Pulmonary artery endothelial cell (primary cell): ENCODE measurements at regions not wholly inside any gene's neighbourhood (a gene's known extent, or its start where the extent isn't known, plus 50 kb on each side); places are given as distances from the start of the nearest gene placed in this dataset.
"Not testable (repeated sequence)": the region's sequence is repeated elsewhere in the genome, so short reads cannot be mapped to it uniquely, and the experiment has no call there.

ENCODE experiments used
- DNase-seq: peaks from one replicate; pipeline ENCODE4 v3.0.0-alpha.2; 2011; ENCODE audit warnings: low read depth, low spot score

DNA sequence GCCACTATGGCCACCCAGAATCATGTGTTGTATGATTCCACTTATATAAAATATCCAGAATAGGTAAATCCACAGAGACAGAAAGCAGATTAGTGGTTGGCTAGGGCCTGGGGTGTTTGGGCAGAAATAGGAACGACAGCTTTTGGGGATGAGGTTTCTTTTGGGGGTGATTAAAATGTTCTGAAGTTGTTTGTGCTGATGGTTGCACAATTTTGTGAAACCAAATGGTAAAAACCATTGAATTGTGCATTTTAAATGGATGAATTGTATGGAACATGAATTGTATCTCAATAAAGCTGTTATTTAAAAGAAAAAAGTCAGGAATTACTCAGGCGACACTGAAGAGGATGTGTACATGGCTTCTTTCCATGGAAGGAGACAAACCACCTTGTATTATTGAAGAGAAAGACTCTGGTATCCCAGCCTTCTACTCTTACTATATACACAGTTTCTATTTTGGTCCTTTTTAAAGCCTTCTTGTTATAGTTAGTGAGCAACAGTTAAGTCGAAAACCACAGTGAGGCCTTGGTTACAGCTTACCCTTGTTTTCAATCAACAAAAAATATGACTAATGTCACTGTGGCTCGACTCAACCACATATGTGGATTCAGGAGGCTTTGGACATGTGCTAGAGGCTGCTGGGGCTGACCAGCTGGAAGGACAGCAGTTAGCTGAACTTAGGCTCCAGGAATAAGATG lies 57.1 kb upstream of the KMT2E start:
- DNase-seq = no peak

DNA sequence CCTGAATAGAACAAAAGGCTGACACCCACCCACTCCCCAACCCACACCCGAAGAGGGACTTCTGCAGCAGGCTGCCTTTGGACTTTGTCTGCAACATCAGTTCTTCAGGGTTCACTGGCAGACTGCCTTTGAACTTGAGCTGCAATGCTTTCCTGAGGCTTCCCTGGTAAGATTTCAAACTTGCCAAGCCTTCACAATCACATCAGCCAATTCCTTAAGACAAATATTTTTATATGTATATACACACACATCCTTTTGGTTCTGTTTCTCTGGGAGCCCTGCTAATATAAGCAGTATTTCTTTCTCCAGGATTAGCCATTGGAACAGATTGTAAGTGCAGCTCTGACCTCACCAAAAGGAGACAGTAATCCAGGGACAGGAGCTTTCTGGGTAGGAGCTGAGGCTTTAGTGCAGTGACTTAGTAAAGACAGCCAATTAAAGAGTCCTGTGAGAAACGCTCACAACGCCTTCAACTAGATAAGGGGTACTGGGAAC lies 55.6 kb upstream of the KMT2E start:
- DNase-seq = no peak

DNA sequence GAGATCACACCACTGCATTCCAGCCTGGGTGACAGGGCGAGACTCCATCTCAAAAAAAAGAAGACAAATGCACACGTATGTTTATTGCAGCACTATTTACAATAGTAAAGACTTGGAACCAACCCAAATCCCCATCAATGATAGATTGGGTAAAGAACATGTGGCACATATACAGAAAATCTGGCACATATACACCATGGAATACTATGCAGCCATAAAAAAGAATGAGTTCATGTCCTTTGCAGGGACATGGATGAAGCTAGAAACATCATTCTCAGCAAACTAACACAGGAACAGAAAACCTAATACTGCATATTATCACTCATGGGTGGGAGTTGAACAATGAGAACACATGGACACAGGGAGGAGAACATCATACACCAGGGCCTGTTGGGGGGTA lies 54.5 kb upstream of the KMT2E start:
- not testable (repeated sequence) for DNase-seq

DNA sequence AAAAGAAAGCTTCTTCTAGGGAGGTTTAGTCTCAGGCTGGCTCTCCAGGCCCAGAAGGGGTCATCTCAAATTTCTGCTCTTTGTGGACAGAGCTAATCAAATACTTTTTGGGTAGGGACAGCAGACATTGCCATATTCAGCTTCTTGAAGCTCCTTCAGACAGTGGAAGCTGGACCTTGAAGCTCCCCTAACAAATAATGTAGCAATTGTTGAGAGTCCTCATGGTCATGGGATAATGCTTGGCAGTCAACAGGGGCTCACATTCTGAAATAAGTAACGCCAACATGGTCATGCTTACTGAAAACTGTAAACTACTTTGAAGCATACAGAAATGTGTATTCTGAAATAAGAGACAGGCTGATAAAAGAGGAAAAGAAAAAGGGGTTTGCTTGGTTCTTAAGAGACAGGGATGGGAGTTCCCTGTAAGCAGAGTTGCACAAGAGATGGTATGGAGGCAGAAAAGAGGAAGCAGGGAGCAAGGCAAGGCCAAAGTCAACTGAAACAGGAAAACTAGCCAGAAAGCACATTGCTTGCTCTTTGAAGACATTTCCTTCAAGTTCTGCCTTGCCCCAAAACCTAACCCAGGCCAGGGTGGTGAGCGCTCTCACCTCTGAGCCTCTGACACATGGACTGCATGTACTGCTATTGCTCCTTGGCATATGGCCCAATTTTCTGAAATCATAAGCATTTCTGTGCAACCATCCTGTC lies 53.1 kb upstream of the KMT2E start:
- DNase-seq = no peak

DNA sequence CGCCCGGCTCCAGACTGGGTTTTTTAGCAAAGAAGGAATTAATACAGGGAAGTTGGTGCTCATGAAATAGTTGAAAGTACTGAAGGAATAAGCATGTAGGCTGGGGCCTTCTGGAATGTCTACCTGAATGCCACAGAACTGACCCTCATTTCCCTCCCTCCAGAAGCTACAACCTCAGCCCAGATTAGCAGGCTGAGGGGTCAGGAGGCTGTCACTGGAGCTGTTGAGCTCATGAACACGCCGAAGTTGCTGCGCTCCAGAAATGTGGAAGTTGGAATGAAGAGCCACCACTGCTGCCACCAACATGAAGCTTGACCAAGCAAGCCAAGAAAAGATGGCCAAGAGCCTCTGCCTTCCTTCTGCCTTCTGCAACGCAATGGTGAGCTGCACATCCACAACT lies 52.2 kb upstream of the KMT2E start:
- DNase-seq = no peak

DNA sequence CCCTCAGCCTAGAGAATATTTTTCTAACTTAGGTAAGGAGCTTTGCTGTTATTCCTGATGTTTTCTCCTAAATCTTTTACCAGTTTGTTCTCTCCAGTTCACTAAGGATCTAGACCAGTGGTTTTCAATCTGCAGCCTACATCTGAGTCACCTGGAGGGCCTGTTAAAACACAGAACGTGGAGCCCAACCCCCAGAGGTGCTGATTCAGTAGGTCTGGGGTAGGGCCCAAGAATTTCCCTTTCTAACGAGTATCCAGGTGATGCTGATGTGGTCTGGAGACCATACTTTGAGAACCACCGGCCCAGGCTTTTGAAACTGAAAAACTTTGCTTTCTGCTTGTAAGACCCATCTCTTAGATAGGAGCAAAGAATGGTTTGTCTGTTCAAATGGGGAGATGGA lies 51.2 kb upstream of the KMT2E start:
- DNase-seq = no peak

DNA sequence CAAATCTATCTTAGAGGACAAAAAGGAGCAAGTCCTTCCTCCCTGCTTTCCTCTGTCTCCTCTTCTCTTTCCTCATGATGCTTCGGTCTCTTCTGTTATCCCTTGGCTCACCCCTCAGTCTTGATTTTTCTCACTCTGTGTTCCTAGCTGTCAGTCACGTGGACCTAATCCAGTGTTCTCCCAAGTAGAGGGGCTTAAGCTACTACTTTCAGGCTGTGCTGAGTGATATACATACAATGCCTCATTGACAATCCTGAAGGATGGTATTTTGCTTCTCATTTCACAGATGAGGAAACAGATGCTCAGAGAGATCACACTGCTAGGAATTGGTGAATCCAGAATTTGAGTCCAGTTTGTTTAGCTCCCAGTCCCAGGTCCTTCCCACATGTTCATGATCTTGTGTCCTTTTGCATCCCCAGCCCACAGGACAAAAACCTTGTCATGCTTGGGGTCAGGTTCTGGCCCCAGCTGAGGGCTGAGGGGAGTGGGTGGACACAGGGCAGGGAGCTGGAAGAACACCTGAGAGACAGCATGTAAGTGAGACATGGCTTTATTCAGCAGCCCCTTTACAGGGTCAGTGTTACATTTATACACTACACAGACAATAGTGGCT lies 50.5 kb upstream of the KMT2E start:
- no peak for DNase-seq

DNA sequence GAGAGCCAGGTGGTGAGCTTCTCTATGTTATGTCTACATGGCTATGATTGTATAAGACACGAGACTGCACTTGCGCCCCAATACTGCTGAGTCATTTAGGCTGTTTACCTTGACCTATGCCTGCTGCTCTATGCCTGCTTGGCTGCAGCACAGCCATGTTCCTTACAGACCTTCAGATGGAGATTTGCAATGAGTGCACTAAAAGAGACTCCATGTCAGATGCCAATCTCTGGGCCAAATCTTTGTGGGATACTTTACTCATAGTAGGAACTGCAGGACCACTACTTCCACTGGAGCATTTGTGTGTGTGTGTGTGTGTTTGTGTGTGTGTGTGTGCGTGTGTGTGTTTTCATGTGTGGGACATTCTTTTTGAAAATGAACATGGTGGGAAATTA lies 50.0 kb upstream of the KMT2E start:
- DNase-seq = peak; percentile 74
